LNCaP clone FGC (cell line): ENCODE measurements at regions not wholly inside any gene's neighbourhood (a gene's known extent, or its start where the extent isn't known, plus 50 kb on each side); places are given as distances from the start of the nearest gene placed in this dataset.

ENCODE experiments used
- DNase-seq: peaks from one replicate; pipeline ENCODE4 v3.0.0-alpha.2; 2011; ENCODE audit warnings: low read depth
- H3K4me3 ChIP-seq: 2 replicates; pipeline ENCODE4 v1.5.1; 2011; ENCODE audit warnings: mild to moderate bottlenecking, low read depth, low read length, control low read depth
- TF ChIP-seq, protein P1 (sequence below): IDR thresholded peaks from 2 replicates; pipeline ENCODE4 v1.5.1; 2012; ENCODE audit warnings: mild to moderate bottlenecking; ENCODE audit not compliant: control insufficient read depth, insufficient read depth; ENCODE audit errors: extremely low read depth

DNA sequence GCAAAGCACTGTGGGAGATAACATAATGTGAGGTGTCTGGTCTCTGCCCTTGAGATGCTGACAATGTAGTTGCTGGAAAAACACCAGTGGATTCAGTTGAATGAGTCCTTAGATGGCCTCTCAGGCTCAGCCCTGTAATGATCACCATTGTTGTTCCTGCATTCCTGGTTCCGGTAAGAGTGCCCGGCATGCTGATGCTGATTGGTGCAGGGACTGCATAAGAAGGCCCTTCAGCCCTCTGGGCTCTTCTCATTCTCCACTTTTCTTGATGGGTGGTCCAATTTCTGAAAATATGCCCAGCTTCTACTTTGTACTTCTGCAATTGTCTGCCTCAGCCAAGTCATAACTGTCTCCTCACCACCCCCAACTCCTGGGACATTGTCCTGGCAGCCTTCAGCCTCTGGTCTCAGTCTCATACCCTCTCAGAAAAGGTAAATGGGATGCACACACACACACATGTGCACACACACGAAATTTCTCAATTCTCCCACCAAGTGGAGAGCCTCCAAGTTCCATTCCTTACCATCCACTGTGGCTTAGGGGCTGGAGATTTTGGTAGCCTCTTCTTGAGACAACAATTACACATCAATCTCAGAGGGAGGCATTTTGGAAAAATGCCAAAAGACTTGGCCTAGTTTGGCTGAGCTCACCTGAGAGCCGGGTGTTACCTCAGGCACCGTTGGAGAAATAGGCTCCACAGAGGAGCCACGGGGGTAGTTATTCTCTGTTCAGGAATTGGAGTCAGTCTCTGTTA lies 314.9 kb downstream of the RPS24 start:
- H3K4me3 ChIP-seq: no peak overlapping the region
- TF ChIP-seq, protein P1, sequence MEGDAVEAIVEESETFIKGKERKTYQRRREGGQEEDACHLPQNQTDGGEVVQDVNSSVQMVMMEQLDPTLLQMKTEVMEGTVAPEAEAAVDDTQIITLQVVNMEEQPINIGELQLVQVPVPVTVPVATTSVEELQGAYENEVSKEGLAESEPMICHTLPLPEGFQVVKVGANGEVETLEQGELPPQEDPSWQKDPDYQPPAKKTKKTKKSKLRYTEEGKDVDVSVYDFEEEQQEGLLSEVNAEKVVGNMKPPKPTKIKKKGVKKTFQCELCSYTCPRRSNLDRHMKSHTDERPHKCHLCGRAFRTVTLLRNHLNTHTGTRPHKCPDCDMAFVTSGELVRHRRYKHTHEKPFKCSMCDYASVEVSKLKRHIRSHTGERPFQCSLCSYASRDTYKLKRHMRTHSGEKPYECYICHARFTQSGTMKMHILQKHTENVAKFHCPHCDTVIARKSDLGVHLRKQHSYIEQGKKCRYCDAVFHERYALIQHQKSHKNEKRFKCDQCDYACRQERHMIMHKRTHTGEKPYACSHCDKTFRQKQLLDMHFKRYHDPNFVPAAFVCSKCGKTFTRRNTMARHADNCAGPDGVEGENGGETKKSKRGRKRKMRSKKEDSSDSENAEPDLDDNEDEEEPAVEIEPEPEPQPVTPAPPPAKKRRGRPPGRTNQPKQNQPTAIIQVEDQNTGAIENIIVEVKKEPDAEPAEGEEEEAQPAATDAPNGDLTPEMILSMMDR: no peak
- DNase-seq: no peak

GRCh38 chr10:78349165-78349516 lies 315.5 kb downstream of the RPS24 start:
- DNase-seq: no peak
- no peak overlapping the region for H3K4me3 ChIP-seq
- TF ChIP-seq, protein P1: no peak

DNA sequence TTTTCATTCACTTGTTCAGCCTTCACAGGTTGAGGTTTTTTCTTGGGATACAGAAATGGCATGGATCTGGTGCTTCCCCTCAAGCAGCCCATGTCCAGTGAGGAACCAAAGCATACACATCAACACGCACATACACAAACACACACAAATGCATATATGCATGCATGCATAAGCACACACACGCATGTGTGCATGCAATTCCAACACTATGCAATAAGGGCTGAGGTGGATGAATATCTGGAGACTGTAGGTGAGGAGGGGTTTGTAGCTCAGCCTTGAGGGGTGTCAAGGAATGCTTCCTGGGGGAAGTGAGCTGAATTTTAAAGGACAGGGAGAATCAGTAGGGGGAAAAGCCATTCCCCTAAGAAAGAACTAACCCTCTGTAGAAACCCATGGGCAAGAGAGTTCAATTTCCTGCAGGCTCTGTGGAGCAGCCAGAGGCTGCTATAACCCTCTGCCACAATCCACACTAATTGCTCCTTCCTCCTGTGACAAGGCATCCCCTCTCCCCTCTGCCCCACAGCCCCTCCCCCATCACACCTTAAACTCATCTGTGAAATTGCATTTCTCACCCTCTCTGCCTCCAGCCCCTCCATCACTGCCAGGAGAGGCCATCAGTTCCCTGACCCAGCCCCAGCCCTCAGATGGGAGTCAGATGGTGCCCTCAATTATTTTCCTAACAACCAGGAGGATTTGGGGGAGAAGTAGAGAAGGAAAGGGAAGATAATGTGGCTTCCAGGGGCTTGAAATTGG lies 316.4 kb downstream of the RPS24 start:
- DNase-seq: no peak
- no peak overlapping the region for H3K4me3 ChIP-seq
- TF ChIP-seq, protein P1: no peak

DNA sequence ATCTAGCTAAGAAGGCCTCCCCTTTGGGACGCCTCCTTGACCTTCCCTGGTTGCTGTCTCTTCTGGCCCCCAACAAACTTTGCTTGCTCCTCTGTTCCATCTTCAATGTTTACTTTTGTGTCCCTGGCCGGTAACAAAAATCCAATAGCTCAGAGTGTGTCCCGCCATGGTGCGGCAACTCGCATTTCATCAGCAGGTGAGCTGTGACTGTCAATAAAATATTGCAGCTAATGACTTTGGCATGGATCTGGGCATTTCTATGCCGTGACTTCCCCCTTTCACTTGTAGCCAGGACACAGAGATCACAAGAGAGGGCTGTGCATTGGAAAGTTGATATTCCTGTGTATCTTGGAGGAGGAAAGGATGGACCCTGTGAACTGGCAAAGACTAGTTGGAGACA lies 317.6 kb downstream of the RPS24 start:
- TF ChIP-seq, protein P1: no peak
- DNase-seq: no peak
- H3K4me3 ChIP-seq: no peak overlapping the region

GRCh38 chr10:78351809-78352208 lies 318.1 kb downstream of the RPS24 start:
- TF ChIP-seq, protein P1: no peak
- no peak overlapping the region for H3K4me3 ChIP-seq
- no peak for DNase-seq

DNA sequence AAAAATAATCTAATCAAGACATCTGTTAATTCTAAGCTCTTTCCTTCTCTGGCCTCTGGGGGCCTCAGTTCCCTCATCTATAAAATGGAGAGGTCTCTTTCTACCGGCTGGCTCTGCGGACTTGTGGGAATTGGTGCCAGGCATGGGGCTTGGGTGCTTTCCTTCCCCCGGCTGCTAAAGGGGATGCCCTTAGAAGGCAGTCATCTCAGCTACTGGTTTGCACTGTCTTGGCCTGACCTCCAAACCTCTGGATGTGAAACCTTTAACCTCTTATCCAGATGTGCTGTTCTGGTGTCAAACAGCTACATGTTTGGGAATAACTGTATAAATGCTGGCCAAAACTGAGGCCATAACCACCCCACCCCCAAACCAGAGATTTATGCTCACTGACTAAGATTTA lies 320.0 kb downstream of the RPS24 start:
- no peak for DNase-seq
- TF ChIP-seq, protein P1: no peak
- no peak overlapping the region for H3K4me3 ChIP-seq
